Ecto neural progenitor cell (in vitro differentiated cells): ENCODE measurements at regions not wholly inside any gene's neighbourhood (a gene's known extent, or its start where the extent isn't known, plus 50 kb on each side); places are given as distances from the start of the nearest gene placed in this dataset.

ENCODE experiments used
- DNase-seq: peaks from one replicate; pipeline ENCODE4 v3.0.0-alpha.2; 2018; ENCODE audit warnings: low spot score

- DNase-seq = peak; percentile 91
Measured at GRCh38 chr3:194769020-194769643, 83.4 kb downstream of the FAM43A start.

GRCh38 chr3:194772241-194773000 is 86.7 kb downstream of the FAM43A start:
- DNase-seq = no peak

GRCh38 chr3:194773216-194773615 is 87.5 kb downstream of the FAM43A start:
- no peak for DNase-seq

GRCh38 chr3:194773771-194774455 is 88.2 kb downstream of the FAM43A start:
- DNase-seq = peak; percentile 22

- DNase-seq = peak; percentile 27
Measured at GRCh38 chr3:194775266-194775665, 89.6 kb downstream of the FAM43A start.

GRCh38 chr3:194775731-194776130 is 90.0 kb downstream of the FAM43A start:
- peak; percentile 23 for DNase-seq

GRCh38 chr3:194777729-194778128 is 92.0 kb downstream of the FAM43A start:
- DNase-seq = peak; percentile 29

GRCh38 chr3:194779729-194780224 is 94.1 kb downstream of the FAM43A start:
- DNase-seq = no peak

GRCh38 chr3:194780706-194781105 is 95.0 kb downstream of the FAM43A start:
- DNase-seq = peak; percentile 29

GRCh38 chr3:194781617-194782016 is 95.9 kb downstream of the FAM43A start:
- DNase-seq = no peak

GRCh38 chr3:194782698-194783404 is 97.2 kb downstream of the FAM43A start:
- peak; percentile 41 for DNase-seq

GRCh38 chr3:194784361-194784760 is 98.7 kb downstream of the FAM43A start:
- no peak for DNase-seq

GRCh38 chr3:194785315-194785714 is 99.6 kb downstream of the FAM43A start:
- DNase-seq = no peak

GRCh38 chr3:194787072-194787471 is 101.4 kb downstream of the FAM43A start:
- no peak for DNase-seq

GRCh38 chr3:194787650-194788049 is 102.0 kb downstream of the FAM43A start:
- peak; percentile 12 for DNase-seq

- no peak for DNase-seq
Measured at GRCh38 chr3:194792368-194792767, 106.7 kb downstream of the FAM43A start.

- DNase-seq = peak; percentile 15
Measured at GRCh38 chr3:194797555-194798250, 112.0 kb downstream of the FAM43A start.

- no peak for DNase-seq
Measured at GRCh38 chr3:194798486-194798885, 112.8 kb downstream of the FAM43A start.

- peak; percentile 19 for DNase-seq
Measured at GRCh38 chr3:194800002-194800401, 114.3 kb downstream of the FAM43A start.

GRCh38 chr3:194801461-194802432 is 116.1 kb downstream of the FAM43A start:
- peak; percentile 50 for DNase-seq
